SK-N-SH (cell line): ENCODE measurements at regions not wholly inside any gene's neighbourhood (a gene's known extent, or its start where the extent isn't known, plus 50 kb on each side); places are given as distances from the start of the nearest gene placed in this dataset.

Source experiments
- CTCF ChIA-PET: fragments of 300-600, 350-600 bp; formaldehyde crosslinking; extraction: SDS; loops from one replicate; lab custom pipeline; 2021; lab: Yijun Ruan, JAX
- POLR2A ChIA-PET: fragments of 350-600 bp; sonication (Branson Sonifier 250); formaldehyde crosslinking; extraction: SDS; loops from one replicate; lab custom pipeline; 2020; ENCODE audit warnings: antibody characterized with exemption, inconsistent platforms; lab: Yijun Ruan, JAX
- DNase-seq: peaks from one replicate; pipeline ENCODE4 v3.0.0; 2012
- H2AFZ ChIP-seq: fragments of 200-600 bp; sonication (generic); 2 replicates; pipeline ENCODE4 v1.8.1; 2016; ENCODE audit warnings: antibody characterized with exemption, mild to moderate bottlenecking, low read depth
- H3F3A ChIP-seq: fragments of 200-600 bp; sonication (generic); replicated peaks from 2 replicates; pipeline ENCODE3; 2016; ENCODE audit warnings: antibody characterized with exemption, mild to moderate bottlenecking; ENCODE audit not compliant: insufficient read depth
- H3K27ac ChIP-seq, 2 experiments: fragments of 200-500 bp in 1 of 2; fragments of 200-600 bp in 1 of 2; sonication (Bioruptor generic) in 1 of 2; sonication (generic), shearing (Covaris generic) in 1 of 2; 2 replicates each; pipeline versions ENCODE4 v1.5.1 to v1.6.1; 2014 to 2016; ENCODE audit warnings: low read depth in 2 of 2, inconsistent platforms in 1 of 2, low read length in 1 of 2, mild to moderate bottlenecking in 1 of 2, mixed read lengths in 1 of 2
- H3K27me3 ChIP-seq: fragments of 200-600 bp; sonication (generic), shearing (Covaris generic); 2 replicates; pipeline ENCODE4 v1.6.1; 2016; ENCODE audit warnings: mixed run types; ENCODE audit not compliant: insufficient read depth
- H3K36me3 ChIP-seq, 2 experiments: fragments of 200-500 bp in 1 of 2; fragments of 200-600 bp in 1 of 2; sonication (Bioruptor generic) in 1 of 2; sonication (generic) in 1 of 2; replicated peaks in 1 of 2; 2 replicates each; pipeline versions ENCODE3 to v1.5.1; 2014 to 2016; ENCODE audit warnings: low read length in 1 of 2, mild to moderate bottlenecking in 1 of 2; ENCODE audit not compliant: insufficient read depth in 2 of 2, control insufficient read depth in 1 of 2
- H3K4me1 ChIP-seq, 2 experiments: fragments of 200-500 bp in 1 of 2; fragments of 200-600 bp in 1 of 2; sonication (Bioruptor generic) in 1 of 2; sonication (generic), shearing (Covaris generic) in 1 of 2; 2 replicates each; pipeline versions ENCODE4 v1.5.1 to v1.6.1; 2014 to 2016; ENCODE audit warnings: low read depth in 1 of 2, low read length in 1 of 2, mixed run types in 1 of 2; ENCODE audit not compliant: insufficient read depth in 2 of 2, control insufficient read depth in 1 of 2
- H3K4me2 ChIP-seq: fragments of 200-600 bp; sonication (generic), shearing (Covaris generic); 2 replicates; pipeline ENCODE4 v1.6.1; 2017; ENCODE audit warnings: mixed run types
- H3K4me3 ChIP-seq, 2 experiments: fragments of 200-500 bp in 1 of 2; fragments of 200-600 bp in 1 of 2; sonication (Bioruptor generic) in 1 of 2; sonication (generic), shearing (Covaris generic) in 1 of 2; 2 replicates each; pipeline versions ENCODE4 v1.5.1 to v1.8.1; 2014 to 2016; ENCODE audit warnings: low read depth in 2 of 2, inconsistent platforms in 1 of 2, low read length in 1 of 2, mild to moderate bottlenecking in 1 of 2, mixed read lengths in 1 of 2, moderate library complexity in 1 of 2
- H3K79me2 ChIP-seq: fragments of 200-600 bp; sonication (generic); 2 replicates; pipeline ENCODE4 v1.8.1; 2017; ENCODE audit warnings: mild to moderate bottlenecking; ENCODE audit not compliant: insufficient read depth
- H3K9ac ChIP-seq: fragments of 200-600 bp; sonication (generic); 2 replicates; pipeline ENCODE4 v1.6.1; 2017; ENCODE audit warnings: mixed run types
- H3K9me2 ChIP-seq: fragments of 200-600 bp; sonication (generic); 2 replicates; pipeline ENCODE4 v1.6.1; 2017; ENCODE audit warnings: mixed run types
- H3K9me3 ChIP-seq: fragments of 200-600 bp; sonication (generic); 2 replicates; pipeline ENCODE4 v1.6.1; 2017; ENCODE audit warnings: mixed run types, mild to moderate bottlenecking, moderate library complexity
- H4K20me1 ChIP-seq: fragments of 200-600 bp; sonication (generic); 2 replicates; pipeline ENCODE4 v1.6.1; 2017; ENCODE audit warnings: mild to moderate bottlenecking, mixed run types; ENCODE audit not compliant: insufficient read depth
- EP300 ChIP-seq, 2 experiments: IDR thresholded peaks; 2 replicates each; pipeline versions ENCODE4 v1.4.0 to v1.6.1; 2012; ENCODE audit warnings: borderline replicate concordance in 1 of 2, low read depth in 1 of 2, low read length in 1 of 2
- FOXJ3 ChIP-seq: sonication (generic); formaldehyde crosslinking; IDR thresholded peaks from 2 replicates; pipeline ENCODE4 v1.5.1; 2020; ENCODE audit warnings: mild to moderate bottlenecking, missing genetic modification reagents
- FOXM1 ChIP-seq: IDR thresholded peaks from 2 replicates; pipeline ENCODE4 v1.4.0; 2012; ENCODE audit warnings: low read depth, mild to moderate bottlenecking
- GATA2 ChIP-seq: sonication (generic); formaldehyde crosslinking; IDR thresholded peaks from 2 replicates; pipeline ENCODE4 v1.5.0; 2020; ENCODE audit warnings: mild to moderate bottlenecking, missing genetic modification reagents
- JUND ChIP-seq: IDR thresholded peaks from 2 replicates; pipeline ENCODE4 v1.4.0; 2012
- MXI1 ChIP-seq: IDR thresholded peaks from 2 replicates; pipeline ENCODE4 v1.6.1; 2012; ENCODE audit warnings: mild to moderate bottlenecking, low read depth, low read length, improper control_type of control experiment
- SIN3A ChIP-seq: IDR thresholded peaks from 2 replicates; pipeline ENCODE4 v1.6.1; 2012; ENCODE audit warnings: low read depth, mild to moderate bottlenecking, low read length, moderate library complexity, borderline replicate concordance
- SMC3 ChIP-seq: IDR thresholded peaks from 2 replicates; pipeline ENCODE4 v1.6.1; 2012; ENCODE audit warnings: low read depth, low read length, improper control_type of control experiment
- YY1 ChIP-seq: IDR thresholded peaks from 2 replicates; pipeline ENCODE4 v1.4.0; 2012; ENCODE audit warnings: low read depth, mild to moderate bottlenecking
- WGBS: methylation state at CpG from one replicate; pipeline ENCODE4 v1.1.6; 2017; ENCODE audit warnings: low lambda C conversion rate; 5-methylcytosine and 5-hydroxymethylcytosine counted together
- TF ChIP-seq, protein P1 (sequence below): IDR thresholded peaks from 2 replicates; pipeline ENCODE4 v1.4.0; 2012; ENCODE audit warnings: low read depth, borderline replicate concordance
- TF ChIP-seq, protein P2 (sequence below): fragments of 150-350 bp; IDR thresholded peaks from 2 replicates; pipeline ENCODE4 v1.6.1; 2017; ENCODE audit warnings: antibody characterized with exemption, low read length, low read depth, borderline replicate concordance
- TF ChIP-seq, protein P3 (sequence below): IDR thresholded peaks from 2 replicates; pipeline ENCODE4; 2012
- TF ChIP-seq, protein P4 (sequence below): IDR thresholded peaks from 2 replicates; pipeline ENCODE4 v1.4.0; 2012; ENCODE audit warnings: low read depth

DNA sequence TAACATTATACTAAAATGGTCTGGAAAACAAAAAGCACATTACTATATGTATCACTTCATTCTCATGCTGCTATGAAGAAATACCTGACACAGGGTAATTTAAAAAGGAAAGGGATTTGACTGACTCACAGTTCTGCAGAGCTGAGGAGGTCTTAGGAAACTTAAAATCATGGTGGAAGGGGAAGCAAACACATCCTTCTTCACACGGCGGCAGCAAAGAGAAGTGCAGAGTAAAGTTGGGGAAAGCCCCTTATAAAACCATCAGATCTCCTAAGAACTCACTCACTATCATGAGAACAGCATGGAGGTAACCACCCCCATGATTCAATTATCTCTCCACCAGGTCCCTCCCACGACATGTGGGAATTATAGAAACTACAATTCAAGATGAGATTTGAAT, 60.0 kb downstream of the FAM181B start:
- no peaks in the 10 kb centered on the region for H3K9me2 ChIP-seq
- H3K4me1 ChIP-seq, result no peaks in the 10 kb centered on the region
- POLR2A ChIA-PET, result no interaction called here
- DNase-seq, result no peak
- 37% methylated on average over 3 of the region's 3 CpGs for WGBS
- TF ChIP-seq EP300 (IDR thresholded peaks at IDR 0.05; ENCODE audit: borderline replicate concordance in 1 of 2, low read depth in 1 of 2, low read length in 1 of 2) (no peak), MXI1 (no peak), YY1 (no peak), SIN3A (no peak), FOXJ3 (no peak), SMC3 (no peak), JUND (no peak)
- TF ChIP-seq, protein P1, sequence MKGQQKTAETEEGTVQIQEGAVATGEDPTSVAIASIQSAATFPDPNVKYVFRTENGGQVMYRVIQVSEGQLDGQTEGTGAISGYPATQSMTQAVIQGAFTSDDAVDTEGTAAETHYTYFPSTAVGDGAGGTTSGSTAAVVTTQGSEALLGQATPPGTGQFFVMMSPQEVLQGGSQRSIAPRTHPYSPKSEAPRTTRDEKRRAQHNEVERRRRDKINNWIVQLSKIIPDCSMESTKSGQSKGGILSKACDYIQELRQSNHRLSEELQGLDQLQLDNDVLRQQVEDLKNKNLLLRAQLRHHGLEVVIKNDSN, result no peak
- H3K27ac ChIP-seq, result no peak overlapping the region
- H4K20me1 ChIP-seq, result no peaks in the 10 kb centered on the region
- no peak overlapping the region for H3K4me2 ChIP-seq
- H3K36me3 ChIP-seq, result no peaks in the 10 kb centered on the region
- H3F3A ChIP-seq, result no peaks in the 10 kb centered on the region
- no peak overlapping the region for H2AFZ ChIP-seq
- H3K4me3 ChIP-seq, result no peak overlapping the region
- CTCF ChIA-PET, result interaction anchor here (1.0 to 1.4 kb wide), 2 partner anchors 22 to 28 kb away, joined by 3 read pairs; no protein-coding TSS in a partner anchor
- no peaks in the 10 kb centered on the region for H3K9me3 ChIP-seq
- no peak overlapping the region for H3K9ac ChIP-seq
- no peaks in the 10 kb centered on the region for H3K79me2 ChIP-seq
- no peaks in the 10 kb centered on the region for H3K27me3 ChIP-seq

DNA sequence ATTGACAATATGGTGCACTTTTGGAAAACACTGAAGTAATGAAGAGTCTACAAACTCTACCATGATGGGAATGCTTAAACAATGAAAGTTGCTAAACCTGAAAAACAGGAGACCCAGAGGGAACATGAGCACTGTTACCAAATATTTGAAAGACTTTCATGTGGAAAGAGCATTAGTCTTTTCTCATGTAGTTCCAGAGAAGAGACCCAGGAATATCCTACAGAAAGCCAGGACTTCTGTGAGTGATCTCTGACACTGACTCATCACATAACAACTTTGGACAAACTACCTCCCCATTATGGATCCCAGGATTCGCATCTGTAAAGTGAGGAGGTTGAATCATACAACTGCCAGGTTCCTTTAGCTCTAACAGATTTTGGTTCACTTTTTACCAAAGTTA, 62.2 kb downstream of the FAM181B start:
- no peaks in the 10 kb centered on the region for H4K20me1 ChIP-seq
- POLR2A ChIA-PET, result no interaction called here
- WGBS, result 0% methylated on average over 1 of the region's 1 CpG

More for the DNA sequence above, 62.2 kb downstream of the FAM181B start:
- no peaks in the 10 kb centered on the region for H3K79me2 ChIP-seq
- H3K36me3 ChIP-seq, result no peaks in the 10 kb centered on the region
- H3K4me3 ChIP-seq, result no peak overlapping the region
- H2AFZ ChIP-seq, result no peak overlapping the region
- no peak for DNase-seq
- no peak overlapping the region for H3K4me2 ChIP-seq
- TF ChIP-seq GATA2 (no peak), FOXJ3 (no peak), SIN3A (no peak), FOXM1 (no peak), YY1 (no peak)
- TF ChIP-seq, protein P2, sequence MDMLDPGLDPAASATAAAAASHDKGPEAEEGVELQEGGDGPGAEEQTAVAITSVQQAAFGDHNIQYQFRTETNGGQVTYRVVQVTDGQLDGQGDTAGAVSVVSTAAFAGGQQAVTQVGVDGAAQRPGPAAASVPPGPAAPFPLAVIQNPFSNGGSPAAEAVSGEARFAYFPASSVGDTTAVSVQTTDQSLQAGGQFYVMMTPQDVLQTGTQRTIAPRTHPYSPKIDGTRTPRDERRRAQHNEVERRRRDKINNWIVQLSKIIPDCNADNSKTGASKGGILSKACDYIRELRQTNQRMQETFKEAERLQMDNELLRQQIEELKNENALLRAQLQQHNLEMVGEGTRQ, result no peak
- TF ChIP-seq, protein P3, sequence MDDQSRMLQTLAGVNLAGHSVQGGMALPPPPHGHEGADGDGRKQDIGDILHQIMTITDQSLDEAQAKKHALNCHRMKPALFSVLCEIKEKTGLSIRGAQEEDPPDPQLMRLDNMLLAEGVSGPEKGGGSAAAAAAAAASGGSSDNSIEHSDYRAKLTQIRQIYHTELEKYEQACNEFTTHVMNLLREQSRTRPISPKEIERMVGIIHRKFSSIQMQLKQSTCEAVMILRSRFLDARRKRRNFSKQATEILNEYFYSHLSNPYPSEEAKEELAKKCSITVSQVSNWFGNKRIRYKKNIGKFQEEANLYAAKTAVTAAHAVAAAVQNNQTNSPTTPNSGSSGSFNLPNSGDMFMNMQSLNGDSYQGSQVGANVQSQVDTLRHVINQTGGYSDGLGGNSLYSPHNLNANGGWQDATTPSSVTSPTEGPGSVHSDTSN, result no peak
- TF ChIP-seq, protein P4, sequence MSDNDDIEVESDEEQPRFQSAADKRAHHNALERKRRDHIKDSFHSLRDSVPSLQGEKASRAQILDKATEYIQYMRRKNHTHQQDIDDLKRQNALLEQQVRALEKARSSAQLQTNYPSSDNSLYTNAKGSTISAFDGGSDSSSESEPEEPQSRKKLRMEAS, result no peak
- no peaks in the 10 kb centered on the region for H3F3A ChIP-seq
- no peaks in the 10 kb centered on the region for H3K9me3 ChIP-seq
- no peak overlapping the region for H3K9ac ChIP-seq
- no peaks in the 10 kb centered on the region for H3K4me1 ChIP-seq
- no peak overlapping the region for H3K27ac ChIP-seq
- H3K9me2 ChIP-seq, result no peaks in the 10 kb centered on the region
- H3K27me3 ChIP-seq, result no peaks in the 10 kb centered on the region
- CTCF ChIA-PET, result interaction anchor here (0.9 kb wide), 1 partner anchor 24 kb away, joined by 3 read pairs; no protein-coding TSS in a partner anchor
